AG20443 (cell line): ENCODE measurements at regions not wholly inside any gene's neighbourhood (a gene's known extent, or its start where the extent isn't known, plus 50 kb on each side); places are given as distances from the start of the nearest gene placed in this dataset.
"Not testable (repeated sequence)": the region's sequence is repeated elsewhere in the genome, so short reads cannot be mapped to it uniquely, and the experiment has no call there.

Experiments
- DNase-seq: peaks from one replicate; pipeline ENCODE4 v3.0.0; 2012; ENCODE audit warnings: low spot score, mixed read lengths

GRCh38 chr16:86716649-86717048 is 138.3 kb downstream of the FOXL1 start:
- DNase-seq, result no peak

- no peak for DNase-seq
Measured at GRCh38 chr16:86718118-86718517, 139.8 kb downstream of the FOXL1 start.

GRCh38 chr16:86722970-86723369 is 144.6 kb downstream of the FOXL1 start:
- peak; percentile 69 for DNase-seq

GRCh38 chr16:86723689-86724088 is 145.3 kb downstream of the FOXL1 start:
- no peak for DNase-seq

- no peak for DNase-seq
Measured at GRCh38 chr16:86725401-86725800, 147.1 kb downstream of the FOXL1 start.

- no peak for DNase-seq
Measured at GRCh38 chr16:86726340-86726739, 148.0 kb downstream of the FOXL1 start.

GRCh38 chr16:86727131-86727530 is 148.8 kb downstream of the FOXL1 start:
- DNase-seq, result no peak

- no peak for DNase-seq
Measured at GRCh38 chr16:86727632-86728031, 149.3 kb downstream of the FOXL1 start.

- DNase-seq, result no peak
Measured at GRCh38 chr16:86729686-86730085, 151.3 kb downstream of the FOXL1 start.

- no peak for DNase-seq
Measured at GRCh38 chr16:86730086-86730485, 151.7 kb downstream of the FOXL1 start.

- DNase-seq, result no peak
Measured at GRCh38 chr16:86730597-86730996, 152.2 kb downstream of the FOXL1 start.

GRCh38 chr16:86732621-86733295 is 154.4 kb downstream of the FOXL1 start:
- DNase-seq, result peak; percentile 61

- DNase-seq, result no peak
Measured at GRCh38 chr16:86733546-86734254, 155.4 kb downstream of the FOXL1 start.

GRCh38 chr16:86734543-86735460 is 156.5 kb downstream of the FOXL1 start:
- no peak for DNase-seq

- DNase-seq, result no peak
Measured at GRCh38 chr16:86735727-86736126, 157.4 kb downstream of the FOXL1 start.

GRCh38 chr16:86736502-86736901 is 158.2 kb downstream of the FOXL1 start:
- DNase-seq, result no peak

- DNase-seq, result no peak
Measured at GRCh38 chr16:86737083-86737482, 158.7 kb downstream of the FOXL1 start.

- DNase-seq, result not testable (repeated sequence)
Measured at GRCh38 chr16:86738322-86738721, 160.0 kb downstream of the FOXL1 start.

GRCh38 chr16:86739178-86739577 is 160.8 kb downstream of the FOXL1 start:
- DNase-seq, result no peak

GRCh38 chr16:86739808-86740207 is 161.5 kb downstream of the FOXL1 start:
- DNase-seq, result no peak

GRCh38 chr16:86740298-86740697 is 161.9 kb downstream of the FOXL1 start:
- no peak for DNase-seq

GRCh38 chr16:86740906-86741799 is 162.8 kb downstream of the FOXL1 start:
- DNase-seq, result peak; percentile 80
